Smooth muscle cell (in vitro differentiated cells): ENCODE measurements at regions not wholly inside any gene's neighbourhood (a gene's known extent, or its start where the extent isn't known, plus 50 kb on each side); places are given as distances from the start of the nearest gene placed in this dataset.

Experiments used
- DNase-seq: peaks from one replicate; lab custom pipeline; 2025; ENCODE audit not compliant: unreplicated experiment; lab: John Stamatoyannopoulos, UW
- H2AFZ ChIP-seq: fragments of 200-600 bp; sonication (generic); 2 replicates; pipeline ENCODE4 v1.6.0; 2016; ENCODE audit warnings: antibody characterized with exemption, low read depth, mild to moderate bottlenecking
- H3F3A ChIP-seq: fragments of 200-600 bp; sonication (generic); 2 replicates; pipeline ENCODE4 v1.6.0; 2017; ENCODE audit warnings: antibody characterized with exemption, low read depth
- H3K27ac ChIP-seq: fragments of 200-600 bp; sonication (generic); 2 replicates; pipeline ENCODE4 v1.5.1; 2016; ENCODE audit warnings: low read depth, mild to moderate bottlenecking
- H3K27me3 ChIP-seq: fragments of 200-600 bp; sonication (generic); 2 replicates; pipeline ENCODE4 v1.6.1; 2016; ENCODE audit warnings: low read depth, mild to moderate bottlenecking
- H3K36me3 ChIP-seq: fragments of 200-600 bp; sonication (generic); 2 replicates; pipeline ENCODE4 v1.5.1; 2016; ENCODE audit warnings: low read depth
- H3K4me1 ChIP-seq: fragments of 200-600 bp; sonication (generic); 2 replicates; pipeline ENCODE4 v1.5.1; 2016; ENCODE audit warnings: low read depth
- H3K4me2 ChIP-seq: fragments of 200-600 bp; sonication (generic); 2 replicates; pipeline ENCODE4 v1.6.0; 2016; ENCODE audit warnings: mild to moderate bottlenecking
- H3K4me3 ChIP-seq: fragments of 200-600 bp; sonication (generic); 2 replicates; pipeline ENCODE4 v1.5.1; 2016; ENCODE audit warnings: mild to moderate bottlenecking
- H3K79me2 ChIP-seq: fragments of 200-600 bp; sonication (generic); 2 replicates; pipeline ENCODE4 v1.6.0; 2016; ENCODE audit warnings: low read depth, mild to moderate bottlenecking
- H3K9ac ChIP-seq: fragments of 200-600 bp; sonication (generic); 2 replicates; pipeline ENCODE4 v1.6.0; 2016; ENCODE audit warnings: low read depth
- H3K9me3 ChIP-seq: fragments of 200-600 bp; sonication (generic); replicated peaks from 2 replicates; pipeline ENCODE4 v1.5.1; 2016; ENCODE audit warnings: low read depth
- H4K20me1 ChIP-seq: fragments of 200-600 bp; sonication (generic); 2 replicates; pipeline ENCODE4 v1.6.0; 2016; ENCODE audit warnings: low read depth
- CTCF ChIP-seq: fragments of 200-600 bp; sonication (generic); IDR thresholded peaks from 2 replicates; pipeline ENCODE4 v1.5.1; 2017; ENCODE audit warnings: borderline replicate concordance, mild to moderate bottlenecking, antibody characterized with exemption; ENCODE audit not compliant: insufficient read depth, poor library complexity, severe bottlenecking
- WGBS: methylation state at CpG from one replicate; pipeline ENCODE4 v1.1.7; 2016; ENCODE audit warnings: low lambda C conversion rate; 5-methylcytosine and 5-hydroxymethylcytosine counted together

- WGBS: 92% methylated on average over 8 of the region's 8 CpGs
- no peak overlapping the region for H2AFZ ChIP-seq
- no peaks in the 10 kb centered on the region for H3K4me1 ChIP-seq
- TF ChIP-seq CTCF: no peak
- H3F3A ChIP-seq: no peaks in the 10 kb centered on the region
- H3K36me3 ChIP-seq: no peaks in the 10 kb centered on the region
- H4K20me1 ChIP-seq: no peaks in the 10 kb centered on the region
- no peaks in the 10 kb centered on the region for H3K27me3 ChIP-seq
- H3K9ac ChIP-seq: no peak overlapping the region
- H3K4me2 ChIP-seq: no peak overlapping the region
- no peak overlapping the region for H3K4me3 ChIP-seq
- no peaks in the 10 kb centered on the region for H3K9me3 ChIP-seq
- H3K27ac ChIP-seq: no peak overlapping the region
- DNase-seq: no peak
- no peaks in the 10 kb centered on the region for H3K79me2 ChIP-seq
These were observed 50.2 kb upstream of the LANCL2 start for GRCh38 chr7:55314967-55315366.
